DOHH2 (cell line): ENCODE measurements at regions not wholly inside any gene's neighbourhood (a gene's known extent, or its start where the extent isn't known, plus 50 kb on each side); places are given as distances from the start of the nearest gene placed in this dataset.
"Not testable (repeated sequence)": the region's sequence is repeated elsewhere in the genome, so short reads cannot be mapped to it uniquely, and the experiment has no call there.

Source experiments
- H3F3A ChIP-seq: fragments of 200-600 bp; sonication (generic), shearing (Covaris generic); 2 replicates; pipeline ENCODE4 v1.6.0; 2016; ENCODE audit warnings: antibody characterized with exemption, mild to moderate bottlenecking; ENCODE audit not compliant: control insufficient read depth, insufficient read depth
- H3K27ac ChIP-seq: fragments of 200-600 bp; sonication (generic); 2 replicates; pipeline ENCODE4 v1.5.1; 2014; ENCODE audit warnings: low read depth, mild to moderate bottlenecking, low read length, moderate library complexity
- H3K27me3 ChIP-seq: fragments of 200-600 bp; sonication (generic); 2 replicates; pipeline ENCODE4 v1.6.1; 2014; ENCODE audit warnings: mild to moderate bottlenecking, low read length, mixed read lengths; ENCODE audit not compliant: control insufficient read depth
- H3K36me3 ChIP-seq: fragments of 200-600 bp; sonication (generic); 2 replicates; pipeline ENCODE4 v1.6.1; 2014; ENCODE audit warnings: mild to moderate bottlenecking, low read length, moderate library complexity, mixed read lengths; ENCODE audit not compliant: control insufficient read depth
- H3K4me1 ChIP-seq: fragments of 200-600 bp; sonication (generic); 2 replicates; pipeline ENCODE4 v1.6.1; 2014; ENCODE audit warnings: mild to moderate bottlenecking, low read length, mixed read lengths; ENCODE audit not compliant: control insufficient read depth
- H3K4me2 ChIP-seq: fragments of 200-600 bp; sonication (generic); 2 replicates; pipeline ENCODE4 v1.6.0; 2014; ENCODE audit warnings: mild to moderate bottlenecking, low read length, moderate library complexity
- H3K4me3 ChIP-seq: fragments of 200-600 bp; sonication (generic); 2 replicates; pipeline ENCODE4 v1.5.1; 2014; ENCODE audit warnings: mild to moderate bottlenecking, low read length, mixed read lengths
- H3K79me2 ChIP-seq: fragments of 200-600 bp; sonication (generic); 2 replicates; pipeline ENCODE4 v1.6.1; 2014; ENCODE audit warnings: mild to moderate bottlenecking, low read length, mixed read lengths; ENCODE audit not compliant: control insufficient read depth
- H3K9me2 ChIP-seq: fragments of 200-600 bp; sonication (generic); replicated peaks from 2 replicates; pipeline ENCODE4 v1.6.1; 2014; ENCODE audit warnings: mild to moderate bottlenecking, low read length, mixed read lengths; ENCODE audit not compliant: control insufficient read depth
- H3K9me3 ChIP-seq: fragments of 200-600 bp; sonication (generic); 2 replicates; pipeline ENCODE4 v1.6.1; 2014; ENCODE audit warnings: antibody characterized with exemption, low read length, mixed read lengths; ENCODE audit not compliant: control insufficient read depth, insufficient read depth
- H4K20me1 ChIP-seq: fragments of 200-600 bp; sonication (generic); 2 replicates; pipeline ENCODE4 v1.6.0; 2014; ENCODE audit warnings: low read depth, mild to moderate bottlenecking, antibody characterized with exemption, low read length, moderate library complexity; ENCODE audit not compliant: control insufficient read depth, insufficient read depth
- CTCF ChIP-seq: fragments of 200-600 bp; sonication (generic); IDR thresholded peaks from one replicate; pipeline ENCODE4 v1.5.1; 2014; ENCODE audit warnings: antibody characterized with exemption, mild to moderate bottlenecking, low read depth, low read length; ENCODE audit not compliant: poor library complexity, severe bottlenecking
- EZH2phosphoT487 ChIP-seq: fragments of 200-600 bp; sonication (generic); IDR thresholded peaks from 2 replicates; pipeline ENCODE4 v1.6.1; 2017; ENCODE audit warnings: borderline replicate concordance, mild to moderate bottlenecking, antibody characterized with exemption, low read length, moderate library complexity, mixed read lengths

- no peaks in the 10 kb centered on the region for H3K9me2 ChIP-seq
- no peaks in the 10 kb centered on the region for H3F3A ChIP-seq
- H3K4me3 ChIP-seq = no peak overlapping the region
- H3K36me3 ChIP-seq = no peaks in the 10 kb centered on the region
- H3K79me2 ChIP-seq = no peaks in the 10 kb centered on the region
- no peaks in the 10 kb centered on the region for H3K4me1 ChIP-seq
- no peaks in the 10 kb centered on the region for H4K20me1 ChIP-seq
- no peak for TF ChIP-seq EZH2phosphoT487
- no peak for TF ChIP-seq CTCF
- no peak overlapping the region for H3K27ac ChIP-seq
- H3K4me2 ChIP-seq = no peak overlapping the region
- H3K9me3 ChIP-seq = no peaks in the 10 kb centered on the region
- H3K27me3 ChIP-seq = no peaks in the 10 kb centered on the region
These were observed 404.3 kb upstream of the SLC35B3 start for GRCh38 chr6:8839626-8840025.

- Histone ChIP-seq H3K9me3 (no peaks in the 10 kb centered on the region), H3K9me2 (no peaks in the 10 kb centered on the region), H3K4me3 (no peak overlapping the region), H3K27ac (no peak overlapping the region), H4K20me1 (no peaks in the 10 kb centered on the region), H3K79me2 (no peaks in the 10 kb centered on the region), H3K4me1 (no peaks in the 10 kb centered on the region), H3K36me3 (no peaks in the 10 kb centered on the region), H3K27me3 (no peaks in the 10 kb centered on the region), H3K4me2 (no peak overlapping the region), H3F3A (no peaks in the 10 kb centered on the region)
- TF ChIP-seq EZH2phosphoT487 (no peak), CTCF (no peak)
These were observed 402.0 kb upstream of the SLC35B3 start for GRCh38 chr6:8837343-8837742.

GRCh38 chr6:8832695-8833094, 397.4 kb upstream of the SLC35B3 start:
- H3K79me2 ChIP-seq, H3K36me3 ChIP-seq, H3K4me3 ChIP-seq: not testable (repeated sequence)

GRCh38 chr6:8831366-8832152, 396.2 kb upstream of the SLC35B3 start:
- no peaks in the 10 kb centered on the region for H3K79me2 ChIP-seq
- H3K9me3 ChIP-seq = 0 out of 2 replicates have a peak, but pooled peaks cover 3% of the 10 kb centered on the region
- no peaks in the 10 kb centered on the region for H4K20me1 ChIP-seq
- no peak overlapping the region for H3K4me2 ChIP-seq
- no peaks in the 10 kb centered on the region for H3K27me3 ChIP-seq
- H3K4me1 ChIP-seq = no peaks in the 10 kb centered on the region
- TF ChIP-seq CTCF (no peak), EZH2phosphoT487 (no peak)
- no peaks in the 10 kb centered on the region for H3K36me3 ChIP-seq
- H3F3A ChIP-seq = no peaks in the 10 kb centered on the region
- no peaks in the 10 kb centered on the region for H3K9me2 ChIP-seq
- no peak overlapping the region for H3K27ac ChIP-seq
- no peak overlapping the region for H3K4me3 ChIP-seq

More at GRCh38 chr6:8832695-8833094, 397.4 kb upstream of the SLC35B3 start:
- H3K9me3 ChIP-seq, H3K27ac ChIP-seq, H3K4me1 ChIP-seq, H3F3A ChIP-seq, H3K9me2 ChIP-seq, H3K27me3 ChIP-seq, H3K4me2 ChIP-seq, H4K20me1 ChIP-seq: not testable (repeated sequence)
